Upper lobe of left lung (tissue), 4 donors: ENCODE measurements at regions not wholly inside any gene's neighbourhood (a gene's known extent, or its start where the extent isn't known, plus 50 kb on each side); places are given as distances from the start of the nearest gene placed in this dataset.

Experiments used
- CTCF ChIP-seq, 6 experiments: fragments of 450-650 bp in 4 of 6; fragments of 200-600 bp in 2 of 6; sonication (generic) in 2 of 6; IDR thresholded peaks; one replicate each; pipeline ENCODE4 v1.5.1; 2016 to 2019; ENCODE audit warnings: antibody characterized with exemption in 6 of 6
- EP300 ChIP-seq, 4 donors: sonication (generic); formaldehyde crosslinking; IDR thresholded peaks; one replicate each; pipeline ENCODE4 v1.5.1; 2017; ENCODE audit warnings: antibody characterized with exemption in 4 of 4, control low read depth in 2 of 4

GRCh38 chr3:182323126-182323700 is 470.1 kb upstream of the ATP11B start:
- TF ChIP-seq CTCF (IDR thresholded peaks at IDR 0.05) (no peak), EP300 (IDR thresholded peaks at IDR 0.05) (no peak)
